ENCODE measurements at regions not wholly inside any gene's neighbourhood (a gene's known extent, or its start where the extent isn't known, plus 50 kb on each side); places are given as distances from the start of the nearest gene placed in this dataset.

DNA sequence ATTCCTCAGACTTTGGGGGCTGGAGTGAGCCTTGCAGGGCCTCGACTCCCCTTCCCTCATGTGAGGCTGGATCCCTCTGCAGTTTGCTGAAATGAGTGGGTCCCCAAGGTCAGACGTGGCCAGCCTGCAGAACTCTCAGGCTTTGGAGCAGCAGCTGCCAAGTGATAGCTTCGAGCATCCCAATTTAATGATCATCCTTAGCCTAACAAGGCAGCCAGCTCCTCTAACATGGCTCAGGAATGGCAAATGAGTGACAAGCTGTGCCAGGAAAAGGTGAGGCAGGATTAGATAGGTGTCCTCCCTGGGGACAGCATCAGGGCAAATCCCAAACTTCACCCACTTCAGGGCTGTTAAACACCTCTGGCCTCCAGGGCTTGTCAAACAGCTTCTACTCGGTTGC is 130.7 kb upstream of the PWP1 start:
- intact Hi-C loops (cut with DNase I), result no loop called here
- Histone ChIP-seq H3K27me3 (no peaks in the 10 kb centered on the region), H3K27ac (no peak overlapping the region), H3K4me1 (no peaks in the 10 kb centered on the region), H3K9me3 (no peaks in the 10 kb centered on the region), H3K36me3 (no peaks in the 10 kb centered on the region), H3K4me3 (no peak overlapping the region)
- TF ChIP-seq, protein P1, sequence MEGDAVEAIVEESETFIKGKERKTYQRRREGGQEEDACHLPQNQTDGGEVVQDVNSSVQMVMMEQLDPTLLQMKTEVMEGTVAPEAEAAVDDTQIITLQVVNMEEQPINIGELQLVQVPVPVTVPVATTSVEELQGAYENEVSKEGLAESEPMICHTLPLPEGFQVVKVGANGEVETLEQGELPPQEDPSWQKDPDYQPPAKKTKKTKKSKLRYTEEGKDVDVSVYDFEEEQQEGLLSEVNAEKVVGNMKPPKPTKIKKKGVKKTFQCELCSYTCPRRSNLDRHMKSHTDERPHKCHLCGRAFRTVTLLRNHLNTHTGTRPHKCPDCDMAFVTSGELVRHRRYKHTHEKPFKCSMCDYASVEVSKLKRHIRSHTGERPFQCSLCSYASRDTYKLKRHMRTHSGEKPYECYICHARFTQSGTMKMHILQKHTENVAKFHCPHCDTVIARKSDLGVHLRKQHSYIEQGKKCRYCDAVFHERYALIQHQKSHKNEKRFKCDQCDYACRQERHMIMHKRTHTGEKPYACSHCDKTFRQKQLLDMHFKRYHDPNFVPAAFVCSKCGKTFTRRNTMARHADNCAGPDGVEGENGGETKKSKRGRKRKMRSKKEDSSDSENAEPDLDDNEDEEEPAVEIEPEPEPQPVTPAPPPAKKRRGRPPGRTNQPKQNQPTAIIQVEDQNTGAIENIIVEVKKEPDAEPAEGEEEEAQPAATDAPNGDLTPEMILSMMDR (IDR thresholded peaks at IDR 0.05), result no peak
- 33 to 50% methylated on average over 4 of the region's 4 CpGs for WGBS, 2 donors
- DNase-seq (no peak), ATAC-seq (no peak), FAIRE-seq (no peak)

GRCh38 chr12:107557026-107557425 is 128.6 kb upstream of the PWP1 start:
- 74 to 89% methylated on average over 5 of the region's 5 CpGs for WGBS, 2 donors
- intact Hi-C loops (cut with DNase I), result no loop called here
- FAIRE-seq, result no peak

DNA sequence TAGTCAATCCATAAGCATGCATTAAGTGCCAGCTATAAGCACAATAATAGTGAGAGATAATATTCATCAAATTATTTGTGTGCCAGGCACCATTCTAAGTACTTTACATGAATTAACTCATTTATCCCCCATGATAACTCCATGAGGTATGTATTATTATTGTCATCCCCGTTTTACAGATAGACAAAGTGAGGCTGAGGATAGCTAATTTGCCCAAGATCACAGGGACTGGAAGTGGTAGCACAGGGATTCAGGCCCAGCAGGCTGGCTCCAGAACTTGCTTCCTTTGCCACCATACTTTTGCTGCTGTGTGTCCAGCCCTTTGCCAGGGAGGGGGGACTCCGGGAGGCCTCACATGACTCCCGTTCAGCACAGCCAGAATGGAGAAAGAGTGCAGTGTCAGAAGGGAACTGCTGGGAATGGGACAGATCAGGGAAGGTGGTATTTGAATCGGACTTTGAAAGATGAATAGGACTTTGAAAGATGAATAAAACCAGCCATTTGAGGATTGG is 128.0 kb upstream of the PWP1 start:
- H3K27ac ChIP-seq, result no peak overlapping the region
- ATAC-seq (no peak), FAIRE-seq (no peak), DNase-seq (no peak)
- WGBS, 2 donors, result 60 to 74% methylated on average over 4 of the region's 4 CpGs
- H3K36me3 ChIP-seq, result no peaks in the 10 kb centered on the region
- TF ChIP-seq, protein P1 (IDR thresholded peaks at IDR 0.05), result no peak
- no peaks in the 10 kb centered on the region for H3K9me3 ChIP-seq
- H3K27me3 ChIP-seq, result no peaks in the 10 kb centered on the region
- intact Hi-C loops (cut with DNase I), result no loop called here
- H3K4me1 ChIP-seq, result no peaks in the 10 kb centered on the region
- H3K4me3 ChIP-seq, result no peak overlapping the region

More at GRCh38 chr12:107557026-107557425, 128.6 kb upstream of the PWP1 start:
- Histone ChIP-seq H3K4me1 (no peaks in the 10 kb centered on the region), H3K27ac (no peak overlapping the region), H3K4me3 (no peak overlapping the region), H3K27me3 (no peaks in the 10 kb centered on the region), H3K36me3 (no peaks in the 10 kb centered on the region), H3K9me3 (no peaks in the 10 kb centered on the region)
- DNase-seq (no peak), ATAC-seq (no peak)
- TF ChIP-seq, protein P1 (IDR thresholded peaks at IDR 0.05), result no peak

DNA sequence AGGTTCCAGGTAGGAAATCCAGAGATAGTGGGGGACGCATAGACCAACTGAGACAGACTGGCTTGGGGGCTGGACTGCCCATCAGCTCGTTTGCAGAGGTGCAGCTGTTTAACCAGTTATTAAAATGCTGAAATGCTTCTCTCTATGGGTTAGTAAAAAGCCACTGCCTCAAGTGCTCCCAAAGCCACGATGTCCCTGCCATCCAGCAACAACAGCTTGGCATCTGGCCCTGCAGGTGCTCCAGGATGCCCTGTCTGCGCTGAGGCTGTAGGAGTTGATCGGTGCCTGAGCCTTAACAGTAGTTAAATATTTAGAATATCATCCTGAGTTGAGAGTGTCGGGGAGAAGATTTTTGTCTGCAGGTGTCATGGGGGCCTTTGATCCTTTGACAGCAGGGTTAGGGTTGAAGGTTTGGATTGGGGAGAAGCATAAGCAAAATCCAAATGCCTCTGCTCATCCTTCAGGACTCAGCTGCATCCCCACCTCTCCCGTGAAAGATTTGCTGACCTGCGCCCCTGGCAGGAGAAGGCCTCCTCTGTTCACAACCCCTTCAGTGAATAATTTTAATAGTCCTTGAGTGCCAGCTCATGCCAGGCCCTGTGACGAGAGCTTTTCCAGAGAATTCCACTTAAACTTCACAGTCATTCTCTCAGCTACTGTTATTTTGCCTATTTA is 127.3 kb upstream of the PWP1 start:
- no peaks in the 10 kb centered on the region for H3K9me3 ChIP-seq
- no peak overlapping the region for H3K27ac ChIP-seq
- no peak for DNase-seq
- H3K27me3 ChIP-seq, result no peaks in the 10 kb centered on the region
- intact Hi-C loops (cut with DNase I), result no loop called here
- WGBS, 2 donors, result 75 to 78% methylated on average over 9 of the region's 9 CpGs
- no peak overlapping the region for H3K4me3 ChIP-seq
- no peak for ATAC-seq
- FAIRE-seq, result no peak
- TF ChIP-seq, protein P1 (IDR thresholded peaks at IDR 0.05), result no peak
- no peaks in the 10 kb centered on the region for H3K4me1 ChIP-seq
- H3K36me3 ChIP-seq, result no peaks in the 10 kb centered on the region

DNA sequence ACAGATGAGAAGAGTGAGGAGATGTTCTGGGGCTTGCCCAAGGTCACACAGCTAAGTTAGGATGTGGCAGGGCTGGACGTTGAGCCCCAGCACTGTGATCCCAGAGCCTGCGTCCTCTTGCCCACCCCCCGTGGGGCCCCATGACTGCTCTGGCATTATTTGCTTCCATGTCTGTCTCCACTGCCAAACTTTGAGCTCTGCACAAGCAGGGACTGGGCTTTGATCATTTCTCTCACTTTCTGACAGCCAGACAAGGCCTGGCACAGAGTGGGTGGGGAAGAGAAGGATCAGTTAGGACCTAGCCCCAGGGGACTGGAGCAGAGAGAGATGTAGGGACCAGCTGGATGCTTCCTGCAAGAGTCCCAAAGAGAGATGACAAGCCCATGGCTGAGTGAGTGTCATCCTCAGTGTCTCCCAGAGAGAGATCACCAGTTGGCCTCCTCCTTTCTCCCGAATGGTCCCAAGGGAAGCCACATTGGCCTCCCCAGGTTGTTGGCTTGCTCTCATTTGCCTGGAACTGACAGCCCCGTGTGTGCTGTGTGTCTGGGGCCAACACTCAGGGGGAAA is 126.7 kb upstream of the PWP1 start:
- DNase-seq (no peak), ATAC-seq (no peak), FAIRE-seq (no peak)
- intact Hi-C loops (cut with DNase I), result no loop called here
- no peaks in the 10 kb centered on the region for H3K4me1 ChIP-seq
- H3K27ac ChIP-seq, result no peak overlapping the region
- H3K4me3 ChIP-seq, result no peak overlapping the region
- H3K9me3 ChIP-seq, result no peaks in the 10 kb centered on the region
- WGBS, 2 donors, result 56 to 65% methylated on average over 5 of the region's 5 CpGs
- TF ChIP-seq, protein P1 (IDR thresholded peaks at IDR 0.05), result no peak
- H3K27me3 ChIP-seq, result no peaks in the 10 kb centered on the region
- no peaks in the 10 kb centered on the region for H3K36me3 ChIP-seq
